CD4-positive, alpha-beta T cell (primary cell): ENCODE measurements at regions not wholly inside any gene's neighbourhood (a gene's known extent, or its start where the extent isn't known, plus 50 kb on each side); places are given as distances from the start of the nearest gene placed in this dataset.

ENCODE experiments used
- ATAC-seq: fragments of 200-7000 bp; cut with Tn5 transposase; one replicate; pipeline ENCODE4 v1.10.0; 2022; ENCODE audit warnings: mild to moderate bottlenecking; ENCODE audit not compliant: poor library complexity
- CTCF ChIA-PET: fragments of 350-600 bp; sonication (Branson Sonifier 250); formaldehyde crosslinking; loops from one replicate; lab custom pipeline; 2021; ENCODE audit warnings: antibody characterized with exemption, inconsistent platforms; lab: Charles Lee
- POLR2A ChIA-PET: fragments of 350-600 bp; sonication (Branson Sonifier 250); formaldehyde crosslinking; loops from one replicate; lab custom pipeline; 2021; ENCODE audit warnings: antibody characterized with exemption, inconsistent platforms; lab: Charles Lee
- DNase-seq, 14 experiments: peaks; one replicate each; pipeline ENCODE4 v3.0.0-alpha.2; 2013 to 2020; ENCODE audit warnings: mixed read lengths in 2 of 14
- H3K27ac ChIP-seq, 2 donors: one replicate each; pipeline versions ENCODE4 v1.5.1 to v1.7.0; 2013; ENCODE audit warnings: low read length in 2 of 2, low read depth in 1 of 2, mild to moderate bottlenecking in 1 of 2
- H3K27me3 ChIP-seq, 2 experiments: 1 replicate in 1 of 2; 2 replicates in 1 of 2; pipeline versions ENCODE4 v1.6.1 to v1.7.0; 2013; ENCODE audit warnings: low read length in 2 of 2, control low read depth in 1 of 2, mild to moderate bottlenecking in 1 of 2, moderate library complexity in 1 of 2; ENCODE audit not compliant: insufficient read depth in 2 of 2, control insufficient read depth in 1 of 2
- H3K36me3 ChIP-seq: one replicate; pipeline ENCODE4 v1.6.1; 2013; ENCODE audit warnings: low read length, control low read depth; ENCODE audit not compliant: insufficient read depth
- H3K4me1 ChIP-seq: one replicate; pipeline ENCODE4 v1.6.1; 2013; ENCODE audit warnings: low read length, control low read depth; ENCODE audit not compliant: insufficient read depth
- H3K4me3 ChIP-seq: one replicate; pipeline ENCODE4 v1.5.1; 2013; ENCODE audit warnings: mild to moderate bottlenecking, low read length, moderate library complexity
- H3K9me3 ChIP-seq, 2 experiments: 1 replicate in 1 of 2; 2 replicates in 1 of 2; pipeline versions ENCODE4 v1.6.1 to v1.7.0; 2013; ENCODE audit warnings: low read length in 2 of 2, mild to moderate bottlenecking in 2 of 2, control low read depth in 1 of 2, moderate library complexity in 1 of 2; ENCODE audit not compliant: control insufficient read depth in 1 of 2, insufficient read depth in 1 of 2
- H3K27ac Mint-ChIP-seq: one replicate; pipeline ENCODE4 v1.8.0; 2020; ENCODE audit warnings: mixed read lengths
- H3K27me3 Mint-ChIP-seq: one replicate; pipeline ENCODE4 v1.8.0; 2021; ENCODE audit warnings: mixed read lengths
- H3K36me3 Mint-ChIP-seq: one replicate; pipeline ENCODE4 v1.8.0; 2021; ENCODE audit warnings: low read depth, mixed read lengths
- H3K4me1 Mint-ChIP-seq: one replicate; pipeline ENCODE4 v1.8.0; 2021; ENCODE audit warnings: low read depth, mixed read lengths
- H3K4me3 Mint-ChIP-seq: one replicate; pipeline ENCODE4 v1.8.0; 2020; ENCODE audit warnings: mild to moderate bottlenecking, mixed read lengths
- H3K9me3 Mint-ChIP-seq: one replicate; pipeline ENCODE4 v1.8.0; 2020; ENCODE audit warnings: mixed read lengths
- intact Hi-C, 2 experiments: fragments of 100-400 bp; cut with DNase I in 1 of 2; cut with micrococcal nuclease in 1 of 2; formaldehyde crosslinking; loops; one replicate each; pipeline versions ENCODE4 v1.15.1 to v1.9.0; 2023 to 2025; cut with DNase I, micrococcal nuclease
- TF ChIP-seq, protein P1 (sequence below): fragments of 200-600 bp; IDR thresholded peaks from one replicate; pipeline ENCODE4 v1.8.0; 2022; ENCODE audit warnings: antibody characterized with exemption, mild to moderate bottlenecking

DNA sequence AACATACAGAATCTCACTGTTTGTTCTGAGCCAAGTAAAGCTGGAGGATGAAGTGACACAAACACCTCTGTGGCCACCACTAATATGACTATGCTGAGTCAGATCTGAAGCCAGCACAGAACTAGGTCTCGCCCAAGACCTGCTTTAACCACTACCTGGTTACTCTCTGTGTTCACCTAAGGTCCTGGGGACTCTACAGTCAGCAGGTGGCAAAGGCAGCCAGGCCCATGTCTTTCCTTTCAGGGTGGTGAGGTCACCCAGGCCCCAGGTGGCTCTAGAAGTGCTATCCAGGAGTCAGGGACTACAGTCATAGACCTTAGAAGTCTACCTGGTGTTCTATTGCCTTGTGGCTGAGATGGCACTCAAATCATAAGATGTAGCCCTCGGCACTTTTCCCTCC lies 287.9 kb upstream of the ARRDC4 start:
- Histone ChIP-seq H3K27ac (no peak overlapping the region), H3K36me3 (no peaks in the 10 kb centered on the region), H3K4me1 (no peaks in the 10 kb centered on the region), H3K4me3 (no peak overlapping the region), H3K9me3 (no peaks in the 10 kb centered on the region), H3K27me3 (no peaks in the 10 kb centered on the region)
- Mint-ChIP-seq H3K4me1 (no peaks in the 10 kb centered on the region), H3K27me3 (no peaks in the 10 kb centered on the region), H3K36me3 (no peaks in the 10 kb centered on the region), H3K27ac (no peak overlapping the region), H3K9me3 (no peaks in the 10 kb centered on the region), H3K4me3 (no peak overlapping the region)
- ChIA-PET CTCF (no interaction called here), POLR2A (no interaction called here)
- TF ChIP-seq, protein P1, sequence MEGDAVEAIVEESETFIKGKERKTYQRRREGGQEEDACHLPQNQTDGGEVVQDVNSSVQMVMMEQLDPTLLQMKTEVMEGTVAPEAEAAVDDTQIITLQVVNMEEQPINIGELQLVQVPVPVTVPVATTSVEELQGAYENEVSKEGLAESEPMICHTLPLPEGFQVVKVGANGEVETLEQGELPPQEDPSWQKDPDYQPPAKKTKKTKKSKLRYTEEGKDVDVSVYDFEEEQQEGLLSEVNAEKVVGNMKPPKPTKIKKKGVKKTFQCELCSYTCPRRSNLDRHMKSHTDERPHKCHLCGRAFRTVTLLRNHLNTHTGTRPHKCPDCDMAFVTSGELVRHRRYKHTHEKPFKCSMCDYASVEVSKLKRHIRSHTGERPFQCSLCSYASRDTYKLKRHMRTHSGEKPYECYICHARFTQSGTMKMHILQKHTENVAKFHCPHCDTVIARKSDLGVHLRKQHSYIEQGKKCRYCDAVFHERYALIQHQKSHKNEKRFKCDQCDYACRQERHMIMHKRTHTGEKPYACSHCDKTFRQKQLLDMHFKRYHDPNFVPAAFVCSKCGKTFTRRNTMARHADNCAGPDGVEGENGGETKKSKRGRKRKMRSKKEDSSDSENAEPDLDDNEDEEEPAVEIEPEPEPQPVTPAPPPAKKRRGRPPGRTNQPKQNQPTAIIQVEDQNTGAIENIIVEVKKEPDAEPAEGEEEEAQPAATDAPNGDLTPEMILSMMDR, result no peak
- DNase-seq (no peak), ATAC-seq (no peak)
- intact Hi-C loops, result no loop called here

DNA sequence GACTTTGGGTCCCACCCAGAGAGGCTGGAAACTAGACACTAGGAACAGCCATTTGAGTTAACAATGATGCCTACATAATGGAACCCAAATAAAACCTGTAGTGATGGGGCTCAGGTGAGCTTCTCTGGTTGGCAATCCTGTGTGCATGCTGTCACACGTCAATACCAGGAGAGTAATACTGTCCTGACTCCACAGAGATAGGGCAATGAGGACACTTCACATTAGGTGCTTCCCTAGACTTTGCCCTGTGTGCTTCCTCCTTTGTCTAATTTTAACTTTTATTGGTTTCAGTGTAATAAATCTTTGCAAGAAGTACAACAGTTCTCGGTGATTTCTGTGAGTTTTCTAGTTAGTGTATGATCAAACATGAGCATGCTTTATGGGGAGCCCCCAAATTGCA lies 281.8 kb upstream of the ARRDC4 start:
- no peaks in the 10 kb centered on the region for H3K9me3 ChIP-seq
- no peak overlapping the region for H3K4me3 ChIP-seq
- Mint-ChIP-seq H3K4me3 (no peak overlapping the region), H3K9me3 (peaks cover 8% of the 10 kb centered on the region), H3K27ac (no peak overlapping the region), H3K36me3 (no peaks in the 10 kb centered on the region), H3K4me1 (no peaks in the 10 kb centered on the region), H3K27me3 (no peaks in the 10 kb centered on the region)
- no peaks in the 10 kb centered on the region for H3K36me3 ChIP-seq
- no peak overlapping the region for H3K27ac ChIP-seq
- H3K4me1 ChIP-seq, result no peaks in the 10 kb centered on the region
- intact Hi-C loops, result no loop called here
- ChIA-PET POLR2A (no interaction called here), CTCF (no interaction called here)
- DNase-seq, result no peak
- no peak for ATAC-seq
- no peaks in the 10 kb centered on the region for H3K27me3 ChIP-seq
- TF ChIP-seq, protein P1, result no peak

DNA sequence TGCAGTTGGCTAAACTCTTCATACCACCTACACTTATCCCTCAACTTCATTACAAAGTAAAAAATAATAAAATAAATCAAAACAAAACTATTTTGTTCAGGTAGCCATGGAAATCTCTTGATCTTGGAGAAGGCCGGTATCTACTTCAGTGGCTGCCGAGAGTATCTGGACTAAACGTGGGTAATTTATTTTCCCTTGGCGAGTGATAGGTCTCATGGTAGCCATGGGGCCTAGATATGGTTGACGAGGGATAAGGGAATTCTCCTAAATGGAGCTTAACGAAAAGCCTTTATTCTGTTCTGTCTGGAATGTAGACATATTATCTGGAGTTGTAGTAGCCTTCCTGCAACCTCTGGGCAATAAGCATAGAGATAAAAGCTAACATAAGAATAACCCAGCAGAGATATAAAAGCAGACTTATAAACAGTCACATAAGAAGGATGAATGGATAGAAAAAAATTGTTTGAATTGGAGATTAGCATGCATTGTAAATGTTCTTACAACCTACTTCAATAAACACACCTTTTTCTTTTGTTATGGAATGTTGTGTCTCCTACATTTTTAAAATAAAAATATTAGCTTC lies 281.3 kb upstream of the ARRDC4 start:
- Mint-ChIP-seq H3K4me3 (no peak overlapping the region), H3K27me3 (no peaks in the 10 kb centered on the region)
- CTCF ChIA-PET, result interaction anchor here (0.9 kb wide), 1 partner anchor 22 kb away, joined by 3 read pairs; no protein-coding TSS in a partner anchor

More for the DNA sequence above, 281.3 kb upstream of the ARRDC4 start:
- ATAC-seq, result no peak
- Histone ChIP-seq H3K9me3 (no peaks in the 10 kb centered on the region), H3K27me3 (no peaks in the 10 kb centered on the region), H3K4me1 (no peaks in the 10 kb centered on the region), H3K4me3 (no peak overlapping the region), H3K36me3 (no peaks in the 10 kb centered on the region), H3K27ac (no peak overlapping the region)
- H3K9me3 Mint-ChIP-seq, result peaks cover 8% of the 10 kb centered on the region
- intact Hi-C loops, result no loop called here
- DNase-seq, result no peak
- POLR2A ChIA-PET, result interaction anchor here (0.7 kb wide), 1 partner anchor 11 kb away, joined by 3 read pairs; no protein-coding TSS in a partner anchor
- H3K27ac Mint-ChIP-seq, result no peak overlapping the region
- peaks cover 4% of the 10 kb centered on the region for H3K4me1 Mint-ChIP-seq
- H3K36me3 Mint-ChIP-seq, result no peaks in the 10 kb centered on the region
- TF ChIP-seq, protein P1, result no peak
